ENCODE measurements at regions not wholly inside any gene's neighbourhood (a gene's known extent, or its start where the extent isn't known, plus 50 kb on each side); places are given as distances from the start of the nearest gene placed in this dataset.

- no peak for TF ChIP-seq CTCF (IDR thresholded peaks at IDR 0.05; ENCODE audit: low read depth, low read length, poor library complexity, severe bottlenecking)
- TF ChIP-seq EZH2phosphoT487 (IDR thresholded peaks at IDR 0.05; ENCODE audit: borderline replicate concordance, low read length): no peak
These were observed 157.9 kb downstream of the TLE3 start for GRCh38 chr15:69939513-69940440.

Measured in DOHH2 (cell line).